Liver (tissue), 7 donors: ENCODE measurements at regions not wholly inside any gene's neighbourhood (a gene's known extent, or its start where the extent isn't known, plus 50 kb on each side); places are given as distances from the start of the nearest gene placed in this dataset.

Experiments used
- DNase-seq: peaks from one replicate; pipeline ENCODE4 v3.0.0-alpha.2; 2017; ENCODE audit warnings: low spot score
- H3K27ac ChIP-seq, 2 donors: one replicate each; pipeline ENCODE4 v1.7.0; 2013; ENCODE audit warnings: inconsistent platforms in 2 of 2, low read length in 2 of 2, control low read depth in 1 of 2, low read depth in 1 of 2, mild to moderate bottlenecking in 1 of 2
- H3K27me3 ChIP-seq, 4 donors: one replicate each; pipeline versions ENCODE4 v1.6.1 to v1.7.0; 2013; ENCODE audit warnings: low read length in 3 of 4, inconsistent platforms in 1 of 4, mild to moderate bottlenecking in 1 of 4, moderate library complexity in 1 of 4; ENCODE audit not compliant: control insufficient read depth in 4 of 4, insufficient read depth in 4 of 4
- H3K36me3 ChIP-seq, 4 donors: one replicate each; pipeline versions ENCODE4 v1.6.1 to v1.7.0; 2013; ENCODE audit warnings: low read length in 3 of 4, mild to moderate bottlenecking in 3 of 4, low read depth in 1 of 4, moderate library complexity in 1 of 4; ENCODE audit not compliant: control insufficient read depth in 4 of 4, insufficient read depth in 3 of 4
- H3K4me1 ChIP-seq, 4 donors: one replicate each; pipeline versions ENCODE4 v1.6.1 to v1.7.0; 2013; ENCODE audit warnings: low read length in 3 of 4, mild to moderate bottlenecking in 3 of 4, moderate library complexity in 1 of 4; ENCODE audit not compliant: control insufficient read depth in 4 of 4, insufficient read depth in 4 of 4
- H3K4me3 ChIP-seq, 3 donors: one replicate each; pipeline versions ENCODE4 v1.6.1 to v1.7.0; 2013; ENCODE audit warnings: low read length in 3 of 3, control low read depth in 1 of 3, low read depth in 1 of 3, mild to moderate bottlenecking in 1 of 3
- H3K9ac ChIP-seq, 2 donors: one replicate each; pipeline ENCODE4 v1.7.0; 2013; ENCODE audit warnings: low read length in 2 of 2, mild to moderate bottlenecking in 2 of 2, moderate library complexity in 2 of 2, control low read depth in 1 of 2, low read depth in 1 of 2
- H3K9me3 ChIP-seq, 4 donors: one replicate each; pipeline versions ENCODE4 v1.6.1 to v1.7.0; 2013; ENCODE audit warnings: low read length in 3 of 4; ENCODE audit not compliant: control insufficient read depth in 4 of 4
- ATF3 ChIP-seq: IDR thresholded peaks from 2 replicates; pipeline ENCODE4 v1.6.1; 2016; ENCODE audit warnings: antibody characterized with exemption
- EGR1 ChIP-seq, 2 donors: IDR thresholded peaks; 2 replicates each; pipeline ENCODE4 v1.6.1; 2016 to 2018; ENCODE audit warnings: antibody characterized with exemption in 2 of 2, low read depth in 2 of 2
- FOXA1 ChIP-seq: IDR thresholded peaks from 2 replicates; pipeline ENCODE4 v1.6.1; 2016; ENCODE audit warnings: antibody characterized with exemption
- FOXA2 ChIP-seq: IDR thresholded peaks from 2 replicates; pipeline ENCODE4 v1.6.1; 2016; ENCODE audit warnings: antibody characterized with exemption
- GABPA ChIP-seq, 2 donors: IDR thresholded peaks in 1 of 2; conservative IDR thresholded peaks in 1 of 2; 2 replicates each; pipeline ENCODE4 v1.6.1; 2016; ENCODE audit warnings: antibody characterized with exemption in 2 of 2, mild to moderate bottlenecking in 1 of 2, moderate library complexity in 1 of 2
- HNF4A ChIP-seq, 2 donors: conservative IDR thresholded peaks; 2 replicates each; pipeline ENCODE4 v1.6.1; 2016; ENCODE audit warnings: antibody characterized with exemption in 2 of 2, mild to moderate bottlenecking in 2 of 2
- HNF4G ChIP-seq: IDR thresholded peaks from 2 replicates; pipeline ENCODE4 v1.6.1; 2016; ENCODE audit warnings: antibody characterized with exemption
- JUND ChIP-seq, 2 donors: IDR thresholded peaks; 2 replicates each; pipeline ENCODE4 v1.6.1; 2016; ENCODE audit warnings: antibody characterized with exemption in 2 of 2
- MAX ChIP-seq: IDR thresholded peaks from 2 replicates; pipeline ENCODE4 v1.6.1; 2016; ENCODE audit warnings: antibody characterized with exemption
- NR2F2 ChIP-seq: IDR thresholded peaks from 2 replicates; pipeline ENCODE4 v1.6.1; 2016; ENCODE audit warnings: antibody characterized with exemption
- RAD21 ChIP-seq, 2 donors: IDR thresholded peaks; 2 replicates each; pipeline ENCODE4 v1.6.1; 2016; ENCODE audit warnings: antibody characterized with exemption in 2 of 2, mild to moderate bottlenecking in 2 of 2
- REST ChIP-seq: IDR thresholded peaks from 2 replicates; pipeline ENCODE4 v1.6.1; 2016; ENCODE audit warnings: antibody characterized with exemption, mild to moderate bottlenecking
- RXRA ChIP-seq, 2 donors: IDR thresholded peaks; 2 replicates each; pipeline ENCODE4 v1.6.1; 2017 to 2018; ENCODE audit warnings: antibody characterized with exemption in 2 of 2, mild to moderate bottlenecking in 1 of 2
- SP1 ChIP-seq: IDR thresholded peaks from 2 replicates; pipeline ENCODE4 v1.6.1; 2018; ENCODE audit warnings: antibody characterized with exemption, mild to moderate bottlenecking
- TAF1 ChIP-seq: conservative IDR thresholded peaks from 2 replicates; pipeline ENCODE4 v1.6.1; 2016; ENCODE audit warnings: antibody characterized with exemption, mild to moderate bottlenecking
- YY1 ChIP-seq: IDR thresholded peaks from 2 replicates; pipeline ENCODE4 v1.6.1; 2016; ENCODE audit warnings: antibody characterized with exemption, mild to moderate bottlenecking
- ZBTB33 ChIP-seq: IDR thresholded peaks from 2 replicates; pipeline ENCODE4 v1.6.1; 2016; ENCODE audit warnings: antibody characterized with exemption
- WGBS: extraction: QIAGEN DNeasy Blood & Tissue Kit; methylation state at CpG from one replicate; pipeline ENCODE4 v1.1.7; 2013; 5-methylcytosine and 5-hydroxymethylcytosine counted together
- donor health status: healthy.
- donor health status: healthy.
- donor health status: healthy.
- donor health status: healthy.

DNA sequence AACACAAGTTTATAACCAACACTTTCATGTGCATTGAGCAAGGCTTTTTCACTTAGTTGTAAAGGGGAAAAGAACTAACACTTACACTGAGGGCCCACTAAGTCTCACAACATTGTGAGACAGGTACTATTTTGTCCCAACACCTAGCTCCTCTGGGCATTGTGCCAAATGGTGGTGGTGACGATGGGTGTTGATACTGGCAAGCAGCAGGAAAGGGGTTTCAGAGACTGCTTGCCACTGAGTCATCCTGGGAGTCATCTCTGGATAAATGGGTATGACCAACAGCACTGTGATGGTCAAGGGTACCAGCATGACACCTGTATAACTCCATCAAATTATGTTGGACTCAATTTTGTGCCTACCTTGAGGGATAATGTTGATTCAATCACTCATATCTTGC lies 138.8 kb upstream of the ITGA6 start (continued):
- TF ChIP-seq FOXA2 (no peak), YY1 (no peak)

- H3K27ac ChIP-seq, result no peak overlapping the region
- WGBS, result 37% methylated on average over 6 of the region's 6 CpGs
- no peaks in the 10 kb centered on the region for H3K9me3 ChIP-seq
- no peaks in the 10 kb centered on the region for H3K36me3 ChIP-seq
- no peak for DNase-seq
- no peak overlapping the region for H3K9ac ChIP-seq
- no peaks in the 10 kb centered on the region for H3K4me1 ChIP-seq
- H3K27me3 ChIP-seq, result peaks cover 0 to 3% (median 2%) of the 10 kb centered on the region in 4 donors
- H3K4me3 ChIP-seq, result no peak overlapping the region
- TF ChIP-seq RAD21 (IDR thresholded peaks at IDR 0.05) (no peak), ATF3 (no peak), ZBTB33 (no peak), RXRA (IDR thresholded peaks at IDR 0.05) (no peak), JUND (IDR thresholded peaks at IDR 0.05) (no peak), REST (no peak), SP1 (no peak), HNF4A (conservative IDR thresholded peaks at IDR 0.05) (no peak), HNF4G (no peak), TAF1 (no peak), FOXA1 (no peak), EGR1 (IDR thresholded peaks at IDR 0.05; ENCODE audit: low read depth in 2 of 2) (no peak), GABPA (IDR thresholded peaks at IDR 0.05 in 1 of 2, conservative IDR thresholded peaks at IDR 0.05 in 1 of 2) (no peak), NR2F2 (no peak)
Observed at GRCh38 chr2:172293952-172294351, 133.4 kb upstream of the ITGA6 start.

- 86% methylated on average over 1 of the region's 1 CpG for WGBS
- H3K36me3 ChIP-seq, result no peaks in the 10 kb centered on the region
- H3K27me3 ChIP-seq, result peaks cover 0 to 3% (median 2%) of the 10 kb centered on the region in 4 donors
- DNase-seq, result no peak
- no peak for TF ChIP-seq HNF4A (conservative IDR thresholded peaks at IDR 0.05)
- TF ChIP-seq SP1, result no peak
- TF ChIP-seq FOXA2, result no peak
- TF ChIP-seq HNF4G, result no peak
- TF ChIP-seq ZBTB33, result no peak
- TF ChIP-seq FOXA1, result no peak
- TF ChIP-seq MAX, result no peak
- TF ChIP-seq YY1, result no peak
- TF ChIP-seq NR2F2, result no peak
- no peak for TF ChIP-seq JUND (IDR thresholded peaks at IDR 0.05)
- no peak overlapping the region for H3K9ac ChIP-seq
- H3K9me3 ChIP-seq, result no peaks in the 10 kb centered on the region
- no peaks in the 10 kb centered on the region for H3K4me1 ChIP-seq
- no peak overlapping the region for H3K27ac ChIP-seq
- H3K4me3 ChIP-seq, result no peak overlapping the region
Observed at GRCh38 chr2:172294983-172295382, 132.4 kb upstream of the ITGA6 start.
